Liver (tissue), 8 donors: ENCODE measurements at regions not wholly inside any gene's neighbourhood (a gene's known extent, or its start where the extent isn't known, plus 50 kb on each side); places are given as distances from the start of the nearest gene placed in this dataset.
"Not testable (repeated sequence)": the region's sequence is repeated elsewhere in the genome, so short reads cannot be mapped to it uniquely, and the experiment has no call there.

Experiments
- DNase-seq: peaks from one replicate; pipeline ENCODE4 v3.0.0-alpha.2; 2017; ENCODE audit warnings: low spot score
- H3K27ac ChIP-seq, 2 donors: one replicate each; pipeline ENCODE4 v1.7.0; 2013; ENCODE audit warnings: inconsistent platforms in 2 of 2, low read length in 2 of 2, control low read depth in 1 of 2, low read depth in 1 of 2, mild to moderate bottlenecking in 1 of 2
- H3K27me3 ChIP-seq, 4 donors: one replicate each; pipeline versions ENCODE4 v1.6.1 to v1.7.0; 2013; ENCODE audit warnings: low read length in 3 of 4, inconsistent platforms in 1 of 4, mild to moderate bottlenecking in 1 of 4, moderate library complexity in 1 of 4; ENCODE audit not compliant: control insufficient read depth in 4 of 4, insufficient read depth in 4 of 4
- H3K36me3 ChIP-seq, 4 donors: one replicate each; pipeline versions ENCODE4 v1.6.1 to v1.7.0; 2013; ENCODE audit warnings: low read length in 3 of 4, mild to moderate bottlenecking in 3 of 4, low read depth in 1 of 4, moderate library complexity in 1 of 4; ENCODE audit not compliant: control insufficient read depth in 4 of 4, insufficient read depth in 3 of 4
- H3K4me1 ChIP-seq, 4 donors: one replicate each; pipeline versions ENCODE4 v1.6.1 to v1.7.0; 2013; ENCODE audit warnings: low read length in 3 of 4, mild to moderate bottlenecking in 3 of 4, moderate library complexity in 1 of 4; ENCODE audit not compliant: control insufficient read depth in 4 of 4, insufficient read depth in 4 of 4
- H3K4me3 ChIP-seq, 3 donors: one replicate each; pipeline versions ENCODE4 v1.6.1 to v1.7.0; 2013; ENCODE audit warnings: low read length in 3 of 3, control low read depth in 1 of 3, low read depth in 1 of 3, mild to moderate bottlenecking in 1 of 3
- H3K9ac ChIP-seq, 2 donors: one replicate each; pipeline ENCODE4 v1.7.0; 2013; ENCODE audit warnings: low read length in 2 of 2, mild to moderate bottlenecking in 2 of 2, moderate library complexity in 2 of 2, control low read depth in 1 of 2, low read depth in 1 of 2
- H3K9me3 ChIP-seq, 4 donors: one replicate each; pipeline versions ENCODE4 v1.6.1 to v1.7.0; 2013; ENCODE audit warnings: low read length in 3 of 4; ENCODE audit not compliant: control insufficient read depth in 4 of 4
- ATF3 ChIP-seq: IDR thresholded peaks from 2 replicates; pipeline ENCODE4 v1.6.1; 2016; ENCODE audit warnings: antibody characterized with exemption
- EGR1 ChIP-seq, 2 donors: IDR thresholded peaks; 2 replicates each; pipeline ENCODE4 v1.6.1; 2016 to 2018; ENCODE audit warnings: antibody characterized with exemption in 2 of 2, low read depth in 2 of 2
- FOXA2 ChIP-seq: IDR thresholded peaks from 2 replicates; pipeline ENCODE4 v1.6.1; 2016; ENCODE audit warnings: antibody characterized with exemption
- GABPA ChIP-seq, 2 donors: IDR thresholded peaks in 1 of 2; conservative IDR thresholded peaks in 1 of 2; 2 replicates each; pipeline ENCODE4 v1.6.1; 2016; ENCODE audit warnings: antibody characterized with exemption in 2 of 2, mild to moderate bottlenecking in 1 of 2, moderate library complexity in 1 of 2
- HNF4A ChIP-seq, 2 donors: conservative IDR thresholded peaks; 2 replicates each; pipeline ENCODE4 v1.6.1; 2016; ENCODE audit warnings: antibody characterized with exemption in 2 of 2, mild to moderate bottlenecking in 2 of 2
- HNF4G ChIP-seq: IDR thresholded peaks from 2 replicates; pipeline ENCODE4 v1.6.1; 2016; ENCODE audit warnings: antibody characterized with exemption
- JUND ChIP-seq, 2 donors: IDR thresholded peaks; 2 replicates each; pipeline ENCODE4 v1.6.1; 2016; ENCODE audit warnings: antibody characterized with exemption in 2 of 2
- MAX ChIP-seq: IDR thresholded peaks from 2 replicates; pipeline ENCODE4 v1.6.1; 2016; ENCODE audit warnings: antibody characterized with exemption
- NR2F2 ChIP-seq: IDR thresholded peaks from 2 replicates; pipeline ENCODE4 v1.6.1; 2016; ENCODE audit warnings: antibody characterized with exemption
- REST ChIP-seq: IDR thresholded peaks from 2 replicates; pipeline ENCODE4 v1.6.1; 2016; ENCODE audit warnings: antibody characterized with exemption, mild to moderate bottlenecking
- SP1 ChIP-seq: IDR thresholded peaks from 2 replicates; pipeline ENCODE4 v1.6.1; 2018; ENCODE audit warnings: antibody characterized with exemption, mild to moderate bottlenecking
- TAF1 ChIP-seq: conservative IDR thresholded peaks from 2 replicates; pipeline ENCODE4 v1.6.1; 2016; ENCODE audit warnings: antibody characterized with exemption, mild to moderate bottlenecking
- YY1 ChIP-seq: IDR thresholded peaks from 2 replicates; pipeline ENCODE4 v1.6.1; 2016; ENCODE audit warnings: antibody characterized with exemption, mild to moderate bottlenecking
- WGBS: extraction: QIAGEN DNeasy Blood & Tissue Kit; methylation state at CpG from one replicate; pipeline ENCODE4 v1.1.7; 2013; 5-methylcytosine and 5-hydroxymethylcytosine counted together
- TF ChIP-seq, protein P1 (sequence below): IDR thresholded peaks from 2 replicates; pipeline ENCODE4 v1.6.1; 2016; ENCODE audit warnings: antibody characterized with exemption
- TF ChIP-seq, protein P2 (sequence below): fragments of 150-350 bp; IDR thresholded peaks from 2 replicates; pipeline ENCODE4 v1.5.1; 2017; ENCODE audit warnings: improper control_type of control experiment, low read depth, low read length; ENCODE audit not compliant: missing input control
- donor health status: healthy.
- donor health status: healthy.
- donor health status: healthy.
- donor health status: healthy.
- donor health status: healthy.

GRCh38 chr16:34001961-34002360 is 542.5 kb downstream of the TP53TG3F start:
- not testable (repeated sequence) for H3K9me3 ChIP-seq, H3K27me3 ChIP-seq, H3K4me1 ChIP-seq, H3K36me3 ChIP-seq, H3K9ac ChIP-seq, H3K4me3 ChIP-seq, DNase-seq, H3K27ac ChIP-seq
- 75% methylated on average over 2 of the region's 4 CpGs for WGBS

DNA sequence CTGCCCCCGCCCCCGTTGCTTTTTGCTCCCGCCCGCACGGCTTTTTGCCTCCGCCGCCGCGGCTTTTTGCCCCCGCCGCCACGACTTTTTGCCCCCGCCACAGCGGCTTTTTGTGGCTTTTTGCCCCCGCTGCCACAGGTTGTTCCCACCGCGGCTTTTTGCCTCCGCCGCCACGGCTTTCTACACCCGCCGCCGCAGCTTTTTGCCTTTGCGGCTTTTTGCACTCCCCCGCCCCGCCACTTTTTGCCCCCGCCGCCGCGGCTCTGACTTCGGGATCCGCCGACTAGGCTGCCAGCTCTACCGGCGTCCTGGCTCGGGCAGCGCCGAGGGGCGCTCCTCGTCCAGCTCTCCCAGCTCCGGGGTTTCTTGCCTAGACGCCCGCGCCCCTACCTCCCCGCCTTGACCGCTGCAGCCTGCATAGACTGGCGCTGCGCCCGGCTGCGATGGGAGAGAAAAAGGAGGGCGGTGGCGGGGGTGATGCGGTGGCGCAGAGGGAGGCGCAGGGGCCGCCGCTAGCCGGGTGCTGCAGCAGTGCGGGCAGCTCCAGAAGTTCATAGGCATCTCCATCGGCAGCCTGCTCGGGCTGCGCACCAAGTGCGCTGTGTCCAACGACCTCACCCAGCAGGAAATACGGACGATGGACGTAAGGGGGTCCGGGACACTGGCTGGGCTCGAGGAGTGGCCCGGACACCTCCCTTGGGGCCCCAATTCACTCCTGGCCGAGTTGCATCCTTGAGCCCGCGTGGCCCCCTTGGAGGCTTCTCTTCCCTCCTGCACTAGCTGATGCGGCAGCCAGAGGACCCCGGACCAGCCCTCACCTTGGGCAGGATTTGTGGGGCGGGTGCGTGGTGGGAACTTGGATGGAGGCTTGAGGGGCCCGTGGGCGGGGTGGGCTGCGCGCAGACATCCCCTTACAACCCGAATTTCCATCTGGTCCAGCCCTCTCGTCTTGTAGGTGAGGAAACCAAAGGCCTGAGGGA is 555.7 kb downstream of the TP53TG3F start:
- H3K4me3 ChIP-seq, H3K4me1 ChIP-seq, H3K27me3 ChIP-seq, H3K9me3 ChIP-seq, H3K27ac ChIP-seq, H3K36me3 ChIP-seq, DNase-seq, H3K9ac ChIP-seq: not testable (repeated sequence)
- 37% methylated on average over 83 of the region's 83 CpGs for WGBS

GRCh38 chr16:34018277-34018676 is 558.9 kb downstream of the TP53TG3F start:
- not testable (repeated sequence) for H3K27ac ChIP-seq, H3K27me3 ChIP-seq, DNase-seq, H3K4me1 ChIP-seq, H3K9ac ChIP-seq, H3K4me3 ChIP-seq, H3K9me3 ChIP-seq, H3K36me3 ChIP-seq

GRCh38 chr16:34050787-34051320 is 591.4 kb downstream of the TP53TG3F start:
- WGBS = 42% methylated on average over 42 of the region's 42 CpGs
- peaks cover 0 to 3% (median 0%) of the 10 kb centered on the region in 4 donors for H3K27me3 ChIP-seq
- no peak overlapping the region for H3K27ac ChIP-seq
- no peak overlapping the region for H3K9ac ChIP-seq
- H3K9me3 ChIP-seq = peaks cover 0 to 9% (median 0%) of the 10 kb centered on the region in 4 donors
- TF ChIP-seq MAX = no peak
- no peak for TF ChIP-seq HNF4A (conservative IDR thresholded peaks at IDR 0.05)
- TF ChIP-seq EGR1 (IDR thresholded peaks at IDR 0.05; ENCODE audit: low read depth in 2 of 2) = no peak
- TF ChIP-seq NR2F2 = no peak
- TF ChIP-seq ATF3 = no peak
- TF ChIP-seq SP1 = no peak
- TF ChIP-seq REST = no peak
- TF ChIP-seq FOXA2 = no peak
- no peak for TF ChIP-seq GABPA (IDR thresholded peaks at IDR 0.05 in 1 of 2, conservative IDR thresholded peaks at IDR 0.05 in 1 of 2)
- TF ChIP-seq, protein P1, sequence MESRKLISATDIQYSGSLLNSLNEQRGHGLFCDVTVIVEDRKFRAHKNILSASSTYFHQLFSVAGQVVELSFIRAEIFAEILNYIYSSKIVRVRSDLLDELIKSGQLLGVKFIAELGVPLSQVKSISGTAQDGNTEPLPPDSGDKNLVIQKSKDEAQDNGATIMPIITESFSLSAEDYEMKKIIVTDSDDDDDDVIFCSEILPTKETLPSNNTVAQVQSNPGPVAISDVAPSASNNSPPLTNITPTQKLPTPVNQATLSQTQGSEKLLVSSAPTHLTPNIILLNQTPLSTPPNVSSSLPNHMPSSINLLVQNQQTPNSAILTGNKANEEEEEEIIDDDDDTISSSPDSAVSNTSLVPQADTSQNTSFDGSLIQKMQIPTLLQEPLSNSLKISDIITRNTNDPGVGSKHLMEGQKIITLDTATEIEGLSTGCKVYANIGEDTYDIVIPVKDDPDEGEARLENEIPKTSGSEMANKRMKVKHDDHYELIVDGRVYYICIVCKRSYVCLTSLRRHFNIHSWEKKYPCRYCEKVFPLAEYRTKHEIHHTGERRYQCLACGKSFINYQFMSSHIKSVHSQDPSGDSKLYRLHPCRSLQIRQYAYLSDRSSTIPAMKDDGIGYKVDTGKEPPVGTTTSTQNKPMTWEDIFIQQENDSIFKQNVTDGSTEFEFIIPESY = no peak
- TF ChIP-seq YY1 = no peak
- TF ChIP-seq HNF4G = no peak
- TF ChIP-seq, protein P2, sequence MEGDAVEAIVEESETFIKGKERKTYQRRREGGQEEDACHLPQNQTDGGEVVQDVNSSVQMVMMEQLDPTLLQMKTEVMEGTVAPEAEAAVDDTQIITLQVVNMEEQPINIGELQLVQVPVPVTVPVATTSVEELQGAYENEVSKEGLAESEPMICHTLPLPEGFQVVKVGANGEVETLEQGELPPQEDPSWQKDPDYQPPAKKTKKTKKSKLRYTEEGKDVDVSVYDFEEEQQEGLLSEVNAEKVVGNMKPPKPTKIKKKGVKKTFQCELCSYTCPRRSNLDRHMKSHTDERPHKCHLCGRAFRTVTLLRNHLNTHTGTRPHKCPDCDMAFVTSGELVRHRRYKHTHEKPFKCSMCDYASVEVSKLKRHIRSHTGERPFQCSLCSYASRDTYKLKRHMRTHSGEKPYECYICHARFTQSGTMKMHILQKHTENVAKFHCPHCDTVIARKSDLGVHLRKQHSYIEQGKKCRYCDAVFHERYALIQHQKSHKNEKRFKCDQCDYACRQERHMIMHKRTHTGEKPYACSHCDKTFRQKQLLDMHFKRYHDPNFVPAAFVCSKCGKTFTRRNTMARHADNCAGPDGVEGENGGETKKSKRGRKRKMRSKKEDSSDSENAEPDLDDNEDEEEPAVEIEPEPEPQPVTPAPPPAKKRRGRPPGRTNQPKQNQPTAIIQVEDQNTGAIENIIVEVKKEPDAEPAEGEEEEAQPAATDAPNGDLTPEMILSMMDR = no peak
- no peak for TF ChIP-seq TAF1
- TF ChIP-seq JUND (IDR thresholded peaks at IDR 0.05) = no peak
- DNase-seq = no peak
- no peaks in the 10 kb centered on the region for H3K36me3 ChIP-seq
- no peak overlapping the region for H3K4me3 ChIP-seq
- no peaks in the 10 kb centered on the region for H3K4me1 ChIP-seq
